Femur (tissue), 1 donor: ENCODE measurements at regions not wholly inside any gene's neighbourhood (a gene's known extent, or its start where the extent isn't known, plus 50 kb on each side); places are given as distances from the start of the nearest gene placed in this dataset.

ENCODE experiments used
- DNase-seq: peaks from one replicate; pipeline ENCODE4 v3.0.0-alpha.2; 2017

- no peak for DNase-seq
Observed at GRCh38 chr3:127110982-127111693, 81.8 kb upstream of the PRR23E start.

DNA sequence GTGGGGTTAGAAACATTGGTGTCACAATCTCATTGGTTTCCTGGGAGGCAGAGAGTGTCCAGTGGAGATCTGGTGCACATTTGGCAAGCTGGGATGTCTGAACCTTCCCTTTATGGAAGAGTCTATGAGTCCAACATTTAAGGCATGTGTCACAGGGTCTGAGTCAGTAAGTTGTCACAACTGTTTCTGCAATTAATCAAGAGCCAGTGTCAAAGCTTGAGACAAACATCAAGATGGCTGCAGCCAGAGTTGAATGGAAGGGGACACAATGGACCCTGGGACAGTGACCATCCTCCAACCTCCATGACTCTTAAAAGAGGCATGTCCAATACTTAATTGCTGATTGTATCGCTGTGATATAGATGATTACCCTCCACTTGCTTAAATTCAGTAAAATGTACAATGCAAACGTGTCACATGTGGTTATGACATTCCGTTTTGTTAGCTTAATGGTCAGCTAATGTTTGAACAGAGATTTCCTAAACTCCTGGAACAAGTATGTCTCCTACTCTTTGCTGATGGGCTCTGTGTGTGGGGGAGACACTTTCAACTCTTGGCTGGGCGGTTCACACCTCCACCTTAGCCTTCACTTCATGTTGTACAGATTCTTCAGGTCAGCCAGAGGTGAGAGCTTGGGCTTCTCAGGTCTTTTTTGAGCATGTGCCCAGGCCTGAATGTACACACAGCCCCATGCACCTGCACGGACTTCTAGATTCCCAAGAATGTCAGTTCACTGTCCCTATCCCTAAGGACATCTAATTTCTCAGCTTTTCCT lies 79.9 kb upstream of the PRR23E start:
- no peak for DNase-seq

DNA sequence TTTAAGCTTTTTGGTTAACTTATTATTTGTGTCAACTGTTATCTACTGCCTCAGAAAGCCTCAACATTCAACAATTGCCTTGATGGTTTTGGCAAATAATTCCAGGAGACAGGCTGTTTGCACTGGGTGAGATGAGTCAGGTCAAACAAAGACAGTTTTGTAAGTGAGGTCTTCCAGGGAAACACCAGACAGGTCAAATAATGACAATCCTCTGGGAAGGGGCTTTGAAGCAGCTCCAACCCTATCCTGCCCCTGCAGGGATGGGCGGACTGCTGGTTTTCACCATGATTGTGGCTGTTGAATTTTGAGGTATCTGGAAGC lies 79.4 kb upstream of the PRR23E start:
- no peak for DNase-seq

DNA sequence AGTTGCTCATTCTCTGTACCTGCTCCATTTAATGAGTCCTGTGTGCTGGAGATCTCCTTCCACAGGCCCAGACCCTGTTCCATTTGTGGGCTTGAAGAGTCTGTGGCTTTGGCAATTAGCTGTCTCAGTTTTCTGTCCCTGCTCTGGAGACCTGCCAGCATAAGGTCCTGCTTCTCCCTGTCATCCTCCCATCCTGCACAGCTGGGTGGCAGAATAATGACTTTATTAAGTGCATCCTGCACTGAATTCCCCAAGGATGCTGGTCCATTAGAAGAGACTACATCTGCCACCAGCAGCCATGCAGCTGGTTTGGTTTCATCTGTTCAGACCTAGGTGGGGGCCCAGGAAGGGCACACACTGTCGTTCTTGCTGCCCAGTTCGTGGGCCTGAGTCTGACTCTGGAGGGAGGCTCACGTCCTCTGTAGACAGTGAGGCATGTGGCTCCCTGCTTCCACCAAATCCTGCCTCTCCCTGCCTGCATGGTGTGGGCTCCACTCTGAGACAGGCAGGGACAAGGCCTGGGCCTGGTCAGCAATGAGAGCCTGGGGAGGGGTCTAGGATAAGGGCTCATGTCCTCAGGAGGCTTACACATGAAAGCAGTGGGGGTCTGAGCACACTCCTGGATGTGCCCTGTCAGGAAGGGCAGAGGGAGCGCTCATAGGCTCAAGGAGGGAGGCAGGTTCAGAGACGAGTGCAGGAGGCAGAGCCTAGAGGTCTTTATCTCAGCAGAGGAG lies 78.4 kb upstream of the PRR23E start:
- no peak for DNase-seq

GRCh38 chr3:127115691-127116351 lies 77.1 kb upstream of the PRR23E start:
- no peak for DNase-seq

DNA sequence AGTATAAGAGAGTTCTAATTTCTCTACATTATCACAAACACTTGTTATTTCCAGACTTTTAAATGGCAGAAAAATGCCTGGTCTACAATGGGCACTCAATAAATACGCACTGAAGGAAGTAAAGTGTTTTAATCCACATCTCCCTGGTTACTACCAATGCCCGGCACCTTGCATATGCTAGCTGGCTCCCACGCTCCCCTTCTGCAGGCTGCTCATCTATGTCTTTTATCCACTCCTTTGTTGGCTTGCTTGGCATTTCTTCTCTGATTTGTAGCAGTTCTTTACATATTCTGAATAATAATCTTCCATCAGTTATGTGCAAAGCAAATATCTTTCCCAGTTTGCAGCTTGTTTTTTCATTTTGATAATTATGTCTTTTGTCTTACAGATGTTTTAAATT lies 74.6 kb upstream of the PRR23E start:
- no peak for DNase-seq

- DNase-seq, result no peak
Observed at GRCh38 chr3:127119693-127120464, 73.1 kb upstream of the PRR23E start.

DNA sequence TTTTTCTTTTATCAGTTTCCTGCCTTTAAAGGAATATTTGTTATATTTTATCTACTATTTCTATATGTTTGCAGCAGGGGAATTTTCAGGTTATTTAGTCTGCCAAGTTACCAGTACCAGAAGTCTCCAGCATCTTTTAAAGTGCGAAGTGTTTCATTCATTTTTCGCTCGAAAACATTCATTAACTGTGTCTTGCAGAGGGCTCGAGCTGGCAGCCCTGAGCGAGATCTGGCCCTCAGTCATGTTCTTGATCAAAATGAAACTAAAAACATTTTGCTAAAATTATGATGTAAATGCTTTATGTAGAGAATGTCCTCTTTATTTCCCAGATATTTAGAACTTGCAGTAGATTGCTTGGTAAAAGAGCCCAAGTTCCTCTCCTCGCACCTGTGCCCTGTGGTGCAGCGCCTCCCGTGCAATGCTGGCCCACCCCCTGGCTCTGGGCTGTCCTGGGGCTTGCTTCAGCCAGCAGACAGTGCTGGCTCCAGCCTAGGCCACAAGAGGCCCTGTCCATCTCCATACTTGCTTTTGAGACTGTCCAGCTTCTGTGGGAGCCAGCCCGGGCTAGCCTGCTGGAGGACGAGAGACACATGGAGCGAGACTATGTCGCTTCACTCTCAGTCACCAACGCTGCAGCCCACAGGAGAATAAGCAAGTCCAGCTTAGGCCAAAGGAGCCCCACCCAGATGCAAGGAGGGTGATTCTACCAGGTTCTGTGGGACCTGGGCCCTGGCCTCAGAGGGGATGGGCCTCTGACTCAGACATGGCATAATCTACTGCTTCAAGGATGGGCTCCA lies 71.9 kb upstream of the PRR23E start:
- no peak for DNase-seq

DNA sequence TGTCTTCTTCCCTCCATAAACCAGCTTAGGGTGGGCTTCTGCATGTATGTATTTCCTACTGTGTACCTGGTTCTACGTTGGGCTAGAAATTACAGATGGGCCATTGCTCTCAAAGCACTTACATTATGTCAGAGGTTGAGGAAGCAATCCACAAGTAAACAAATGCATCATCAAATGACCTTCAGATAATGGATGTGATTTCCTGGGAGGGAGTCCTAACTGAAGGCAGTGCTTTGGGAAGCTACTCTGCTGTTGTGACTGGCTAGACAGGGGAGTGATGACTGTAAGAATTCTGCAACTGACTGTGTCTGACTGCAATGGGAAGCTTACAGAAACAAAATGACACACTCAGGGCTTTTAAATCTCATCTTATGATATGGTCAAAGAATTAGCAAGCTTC lies 71.0 kb upstream of the PRR23E start:
- DNase-seq, result no peak

- DNase-seq, result no peak
Observed at GRCh38 chr3:127123533-127123932, 69.4 kb upstream of the PRR23E start.

DNA sequence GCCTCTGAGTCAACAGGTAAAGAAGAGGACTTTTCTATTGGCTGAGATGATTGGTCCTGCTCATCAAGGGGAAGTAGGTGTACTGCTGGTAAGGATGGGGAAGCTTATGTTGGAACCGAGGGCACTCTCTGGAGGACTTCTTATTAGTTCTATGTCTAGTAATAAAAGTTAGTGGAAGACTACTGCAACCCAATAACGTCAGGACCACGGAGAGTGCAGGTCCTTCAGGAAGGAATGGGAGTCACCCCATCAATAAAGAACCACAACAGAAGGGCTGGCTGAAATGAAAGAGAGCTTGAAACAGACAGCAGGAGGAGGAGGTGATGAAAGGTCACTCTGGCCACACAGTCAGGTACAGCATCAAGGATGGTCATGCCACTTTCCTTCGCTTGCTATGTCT lies 68.8 kb upstream of the PRR23E start:
- no peak for DNase-seq

DNA sequence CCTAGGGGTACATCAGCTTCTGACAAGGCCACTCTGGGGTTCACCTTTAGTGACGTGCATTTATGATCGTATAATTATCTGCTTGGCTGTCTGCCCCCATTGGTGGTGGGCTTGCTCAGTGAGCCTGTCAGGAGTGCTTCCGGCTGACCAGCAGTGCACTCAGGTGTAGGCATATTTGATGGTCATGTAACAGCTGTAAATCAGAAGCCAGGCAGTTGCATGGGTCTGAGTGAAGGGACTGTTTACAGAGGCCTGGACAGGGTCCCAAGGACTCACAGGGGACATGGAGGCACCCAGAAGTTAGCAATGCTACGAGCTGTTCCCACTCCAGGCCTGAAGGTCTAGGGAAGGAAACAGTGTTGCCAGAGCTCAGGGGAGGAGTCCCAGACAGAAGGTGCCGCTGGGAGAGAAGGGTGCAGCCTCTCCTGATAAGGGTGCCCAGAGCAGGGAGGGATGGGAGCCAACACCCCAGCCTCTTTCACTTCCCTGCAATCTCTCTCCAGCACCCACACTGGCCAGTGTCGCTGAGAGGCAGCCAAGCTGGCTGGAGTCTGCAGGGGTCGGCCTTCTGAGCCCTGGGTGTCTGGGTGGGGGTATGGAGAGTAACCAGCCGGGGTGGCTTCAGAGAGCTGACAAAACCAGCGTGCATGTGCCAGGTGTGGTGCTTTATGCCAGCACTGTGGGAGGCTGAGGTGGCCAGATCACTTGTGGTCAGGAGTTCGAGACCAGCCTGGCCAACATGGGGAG lies 61.3 kb upstream of the PRR23E start:
- no peak for DNase-seq

- DNase-seq, result no peak
Observed at GRCh38 chr3:127132876-127133275, 60.1 kb upstream of the PRR23E start.

- no peak for DNase-seq
Observed at GRCh38 chr3:127133971-127134370, 59.0 kb upstream of the PRR23E start.

DNA sequence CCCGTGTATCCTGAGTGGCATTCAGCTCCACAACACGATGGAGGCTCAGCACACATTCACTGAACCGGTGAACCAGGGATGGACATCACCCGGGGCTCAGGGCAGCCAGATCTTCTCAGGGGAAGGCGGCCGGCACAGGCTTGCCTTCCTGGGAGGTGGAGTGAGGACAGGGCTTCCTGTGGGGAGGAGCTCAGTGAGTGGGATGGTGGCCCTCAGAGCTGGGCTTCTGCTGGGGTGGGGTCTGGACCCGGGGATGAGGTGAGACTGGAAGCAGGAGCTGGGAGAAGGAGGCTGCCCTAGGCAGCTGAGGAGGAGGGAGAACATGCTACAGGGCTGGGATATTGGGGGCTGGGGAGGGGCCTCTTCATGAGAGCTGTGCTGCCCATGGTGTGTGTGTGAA lies 58.5 kb upstream of the PRR23E start:
- no peak for DNase-seq

GRCh38 chr3:127134887-127135240 lies 58.1 kb upstream of the PRR23E start:
- no peak for DNase-seq

- peak; percentile 54 for DNase-seq
Observed at GRCh38 chr3:127135241-127136023, 57.5 kb upstream of the PRR23E start.

DNA sequence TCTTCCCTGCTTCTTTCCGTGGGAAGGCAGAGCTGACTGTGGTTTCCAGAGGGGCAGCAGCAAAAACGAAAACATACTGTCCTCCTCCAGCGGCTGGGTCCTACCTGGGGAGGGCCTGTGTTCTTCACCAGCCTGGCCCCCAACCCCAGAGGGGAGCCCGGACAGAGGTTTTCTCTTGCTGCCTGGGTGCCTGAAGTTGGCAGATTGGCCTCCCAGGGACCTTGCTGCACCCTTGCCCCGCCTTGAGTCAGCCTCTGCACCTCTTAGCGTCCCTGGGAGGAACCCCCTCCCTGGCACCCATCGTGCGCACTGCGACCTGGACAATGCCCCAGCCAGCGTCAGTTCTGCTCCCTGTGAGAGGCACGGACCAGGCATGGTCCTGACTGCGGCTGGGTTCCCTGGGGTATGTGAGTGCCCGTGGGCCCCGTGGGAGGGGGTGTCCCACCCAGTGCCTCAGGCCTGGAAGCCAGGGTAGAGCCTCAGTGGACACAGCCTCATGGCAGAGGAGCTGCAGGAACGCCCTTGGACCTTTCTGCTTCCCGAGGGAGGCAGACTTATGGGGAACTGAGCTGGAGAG lies 56.8 kb upstream of the PRR23E start:
- DNase-seq, result no peak

DNA sequence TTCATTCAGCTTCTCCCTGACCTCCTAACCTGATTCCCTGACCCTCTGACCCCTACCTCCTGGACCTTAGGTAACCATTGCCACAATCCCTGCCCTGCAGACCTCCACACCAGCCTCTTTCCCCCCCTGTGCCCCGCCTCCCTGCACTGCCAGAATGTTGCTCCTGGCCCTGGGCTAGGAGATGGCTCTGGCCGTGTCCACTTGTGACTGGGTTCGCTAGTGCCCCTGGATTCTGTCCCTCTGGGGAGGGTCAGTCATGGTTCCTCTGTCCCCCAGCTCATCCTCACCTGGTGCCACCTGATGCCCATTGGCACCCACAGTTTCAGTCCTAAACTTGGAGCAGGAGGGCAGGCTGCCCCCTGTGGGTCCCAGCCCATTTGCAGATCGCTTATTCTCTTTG lies 56.2 kb upstream of the PRR23E start:
- DNase-seq, result no peak

GRCh38 chr3:127137113-127137512 lies 55.8 kb upstream of the PRR23E start:
- DNase-seq, result no peak
